Parathyroid adenoma (tissue), 2 donors: ENCODE measurements at regions not wholly inside any gene's neighbourhood (a gene's known extent, or its start where the extent isn't known, plus 50 kb on each side); places are given as distances from the start of the nearest gene placed in this dataset.
"Not testable (repeated sequence)": the region's sequence is repeated elsewhere in the genome, so short reads cannot be mapped to it uniquely, and the experiment has no call there.

Experiments
- H2AFZ ChIP-seq: fragments of 300-600 bp; sonication (generic); one replicate; pipeline ENCODE4 v1.7.0; 2017; ENCODE audit warnings: antibody characterized with exemption, mild to moderate bottlenecking
- H3K27ac ChIP-seq: fragments of 300-600 bp; sonication (generic); one replicate; pipeline ENCODE4 v1.7.0; 2017
- H3K27me3 ChIP-seq: fragments of 300-600 bp; sonication (generic); one replicate; pipeline ENCODE4 v1.7.0; 2017; ENCODE audit warnings: low read length; ENCODE audit not compliant: control insufficient read depth, insufficient read depth
- H3K36me3 ChIP-seq: fragments of 300-600 bp; sonication (generic); one replicate; pipeline ENCODE4 v1.7.0; 2017; ENCODE audit warnings: low read length; ENCODE audit not compliant: control insufficient read depth, insufficient read depth
- H3K4me1 ChIP-seq: fragments of 300-600 bp; sonication (generic); one replicate; pipeline ENCODE4 v1.7.0; 2017; ENCODE audit warnings: control low read depth
- H3K4me2 ChIP-seq: fragments of 300-600 bp; sonication (generic); one replicate; pipeline ENCODE4 v1.7.0; 2017; ENCODE audit warnings: low read length
- H3K4me3 ChIP-seq: fragments of 300-600 bp; sonication (generic); one replicate; pipeline ENCODE4 v1.7.0; 2017; ENCODE audit warnings: low read depth, low read length
- H3K79me2 ChIP-seq: fragments of 300-600 bp; sonication (generic); one replicate; pipeline ENCODE4 v1.7.0; 2017; ENCODE audit warnings: control low read depth
- H3K9ac ChIP-seq: fragments of 300-600 bp; sonication (generic); one replicate; pipeline ENCODE4 v1.7.0; 2017; ENCODE audit warnings: mild to moderate bottlenecking
- H3K9me3 ChIP-seq: fragments of 300-600 bp; sonication (generic); one replicate; pipeline ENCODE4 v1.7.0; 2017; ENCODE audit warnings: low read length; ENCODE audit not compliant: control insufficient read depth
- TF ChIP-seq, protein P1 (sequence below): fragments of 300-600 bp; sonication (generic); IDR thresholded peaks from one replicate; pipeline ENCODE4 v1.7.0; 2017; ENCODE audit warnings: antibody characterized with exemption, mild to moderate bottlenecking
- donor health status: primary hyperparathyroidism.

DNA sequence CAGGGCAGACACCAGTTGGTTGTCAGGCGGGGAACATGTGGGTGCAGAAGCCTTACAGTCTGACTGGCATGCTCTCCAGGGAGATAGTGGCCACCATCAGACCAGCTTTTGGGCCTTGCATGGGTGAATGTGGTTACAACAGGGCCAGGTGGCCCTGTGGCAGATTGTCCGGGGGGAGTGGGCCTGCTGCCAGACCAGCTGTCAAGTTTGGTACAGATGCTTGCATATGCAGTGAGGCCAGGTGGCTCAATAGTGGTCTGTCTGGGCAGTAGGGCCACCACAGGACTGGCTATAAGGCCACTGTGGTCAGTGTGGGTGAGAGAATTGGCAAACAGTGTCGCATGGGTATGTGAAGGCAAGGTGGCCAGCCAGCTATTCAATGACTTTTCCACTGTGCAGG is 148.7 kb downstream of the FAM174A start:
- Histone ChIP-seq H3K4me2 (no peak overlapping the region), H3K27me3 (no peaks in the 10 kb centered on the region), H3K9me3 (no peaks in the 10 kb centered on the region), H2AFZ (no peak overlapping the region), H3K27ac (no peak overlapping the region), H3K4me1 (no peaks in the 10 kb centered on the region), H3K36me3 (no peaks in the 10 kb centered on the region), H3K9ac (no peak overlapping the region), H3K79me2 (no peaks in the 10 kb centered on the region), H3K4me3 (no peak overlapping the region)
- TF ChIP-seq, protein P1, sequence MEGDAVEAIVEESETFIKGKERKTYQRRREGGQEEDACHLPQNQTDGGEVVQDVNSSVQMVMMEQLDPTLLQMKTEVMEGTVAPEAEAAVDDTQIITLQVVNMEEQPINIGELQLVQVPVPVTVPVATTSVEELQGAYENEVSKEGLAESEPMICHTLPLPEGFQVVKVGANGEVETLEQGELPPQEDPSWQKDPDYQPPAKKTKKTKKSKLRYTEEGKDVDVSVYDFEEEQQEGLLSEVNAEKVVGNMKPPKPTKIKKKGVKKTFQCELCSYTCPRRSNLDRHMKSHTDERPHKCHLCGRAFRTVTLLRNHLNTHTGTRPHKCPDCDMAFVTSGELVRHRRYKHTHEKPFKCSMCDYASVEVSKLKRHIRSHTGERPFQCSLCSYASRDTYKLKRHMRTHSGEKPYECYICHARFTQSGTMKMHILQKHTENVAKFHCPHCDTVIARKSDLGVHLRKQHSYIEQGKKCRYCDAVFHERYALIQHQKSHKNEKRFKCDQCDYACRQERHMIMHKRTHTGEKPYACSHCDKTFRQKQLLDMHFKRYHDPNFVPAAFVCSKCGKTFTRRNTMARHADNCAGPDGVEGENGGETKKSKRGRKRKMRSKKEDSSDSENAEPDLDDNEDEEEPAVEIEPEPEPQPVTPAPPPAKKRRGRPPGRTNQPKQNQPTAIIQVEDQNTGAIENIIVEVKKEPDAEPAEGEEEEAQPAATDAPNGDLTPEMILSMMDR, result no peak

DNA sequence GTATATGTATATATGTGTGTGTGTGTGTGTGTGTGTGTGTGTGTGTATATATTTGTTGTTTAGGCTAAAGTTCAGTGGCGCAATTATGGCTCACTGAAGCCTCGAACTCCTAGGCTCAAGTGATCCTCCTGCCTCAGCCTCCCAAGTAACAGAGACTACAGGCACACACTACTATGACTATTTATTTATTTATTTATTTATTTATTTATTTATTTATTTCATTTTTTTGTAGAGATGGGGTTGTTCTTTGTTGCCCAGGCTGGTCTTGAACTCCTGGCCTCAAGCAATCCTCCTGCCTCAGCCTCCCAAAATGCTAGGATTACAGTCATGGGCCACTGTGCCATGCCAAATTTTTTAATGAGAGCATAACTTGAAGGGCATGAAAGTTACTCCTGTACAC is 149.9 kb downstream of the FAM174A start:
- H3K4me2 ChIP-seq, H3K9ac ChIP-seq, H3K4me3 ChIP-seq, H3K27me3 ChIP-seq, H3K27ac ChIP-seq, H3K36me3 ChIP-seq, H3K9me3 ChIP-seq, H3K4me1 ChIP-seq, H3K79me2 ChIP-seq, H2AFZ ChIP-seq: not testable (repeated sequence)

DNA sequence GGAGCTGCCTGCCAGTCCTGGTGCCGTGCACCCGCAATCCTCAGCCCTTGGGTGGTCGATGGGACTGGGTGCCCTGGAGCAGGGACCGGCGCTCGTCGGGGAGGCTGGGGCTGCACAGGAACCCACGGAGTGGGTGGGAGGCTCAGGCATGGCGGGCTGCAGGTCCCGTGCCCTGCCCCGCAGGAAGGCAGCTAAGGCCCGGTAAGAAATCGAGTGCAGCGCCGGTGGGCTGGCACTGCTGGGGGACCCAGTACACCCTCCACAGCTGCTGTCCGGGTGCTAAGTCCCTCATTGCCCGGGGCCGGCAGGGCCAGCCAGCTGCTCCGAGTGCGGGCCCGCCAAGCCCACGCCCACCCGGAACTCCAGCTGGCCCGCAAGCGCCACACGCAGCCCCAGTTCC is 153.7 kb downstream of the FAM174A start:
- H2AFZ ChIP-seq, H3K9me3 ChIP-seq, H3K4me3 ChIP-seq, H3K4me1 ChIP-seq, H3K4me2 ChIP-seq, H3K79me2 ChIP-seq, H3K9ac ChIP-seq, H3K36me3 ChIP-seq, H3K27ac ChIP-seq, H3K27me3 ChIP-seq: not testable (repeated sequence)

DNA sequence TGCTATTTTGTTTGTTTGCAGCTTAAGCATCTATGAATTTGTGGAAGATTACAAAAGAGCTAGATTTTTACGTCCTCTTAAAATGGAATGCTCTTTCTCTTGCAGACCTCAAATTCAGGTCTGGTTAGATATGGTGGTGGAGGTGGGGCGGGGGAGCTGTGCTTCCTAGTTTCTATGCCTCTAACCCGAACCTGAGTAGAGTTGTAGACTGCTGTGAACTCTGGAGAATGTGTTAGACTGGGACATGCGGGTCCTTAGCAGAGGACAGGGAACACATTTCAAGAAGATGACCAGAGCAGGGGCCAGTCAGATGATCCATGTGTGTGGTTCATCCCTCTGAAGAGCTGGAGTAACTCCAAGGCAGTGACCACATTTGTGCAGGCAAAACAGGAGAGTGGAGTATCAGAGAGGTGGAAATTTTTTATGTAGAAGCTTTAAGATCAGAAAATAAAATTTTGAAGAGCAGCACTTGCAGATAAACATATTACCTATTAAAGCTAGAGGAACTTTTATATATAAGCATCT is 154.9 kb downstream of the FAM174A start:
- no peaks in the 10 kb centered on the region for H3K27me3 ChIP-seq
- H3K9me3 ChIP-seq, result no peaks in the 10 kb centered on the region
- no peak overlapping the region for H3K4me2 ChIP-seq
- no peak overlapping the region for H2AFZ ChIP-seq
- no peak overlapping the region for H3K9ac ChIP-seq
- no peaks in the 10 kb centered on the region for H3K4me1 ChIP-seq
- no peaks in the 10 kb centered on the region for H3K79me2 ChIP-seq
- no peaks in the 10 kb centered on the region for H3K36me3 ChIP-seq
- no peak overlapping the region for H3K27ac ChIP-seq
- no peak overlapping the region for H3K4me3 ChIP-seq
- TF ChIP-seq, protein P1, result no peak

DNA sequence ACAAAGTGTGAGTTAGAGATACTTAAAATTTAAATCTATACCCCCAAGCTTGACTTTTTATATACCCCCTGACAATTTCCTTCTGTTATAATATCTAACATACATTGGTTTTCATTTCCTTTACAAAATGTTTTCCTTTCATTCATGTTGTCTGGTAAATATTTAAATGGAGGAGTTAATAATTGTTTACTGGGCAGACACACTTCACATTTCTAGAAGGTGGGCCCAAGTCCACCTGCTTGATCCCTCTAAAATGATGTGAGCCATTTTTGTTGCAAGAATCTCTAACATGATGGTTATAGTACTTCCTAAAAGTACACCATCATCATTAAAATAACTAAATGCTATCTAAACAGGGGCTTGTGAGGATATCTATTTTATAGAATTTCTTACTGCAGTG is 155.9 kb downstream of the FAM174A start:
- H3K4me1 ChIP-seq, result no peaks in the 10 kb centered on the region
- H3K4me2 ChIP-seq, result no peak overlapping the region
- no peaks in the 10 kb centered on the region for H3K79me2 ChIP-seq
- H3K36me3 ChIP-seq, result no peaks in the 10 kb centered on the region
- H3K9ac ChIP-seq, result no peak overlapping the region
- TF ChIP-seq, protein P1, result no peak
- H3K27ac ChIP-seq, result no peak overlapping the region
- no peaks in the 10 kb centered on the region for H3K27me3 ChIP-seq
- no peak overlapping the region for H3K4me3 ChIP-seq
- H3K9me3 ChIP-seq, result no peaks in the 10 kb centered on the region
- no peak overlapping the region for H2AFZ ChIP-seq

DNA sequence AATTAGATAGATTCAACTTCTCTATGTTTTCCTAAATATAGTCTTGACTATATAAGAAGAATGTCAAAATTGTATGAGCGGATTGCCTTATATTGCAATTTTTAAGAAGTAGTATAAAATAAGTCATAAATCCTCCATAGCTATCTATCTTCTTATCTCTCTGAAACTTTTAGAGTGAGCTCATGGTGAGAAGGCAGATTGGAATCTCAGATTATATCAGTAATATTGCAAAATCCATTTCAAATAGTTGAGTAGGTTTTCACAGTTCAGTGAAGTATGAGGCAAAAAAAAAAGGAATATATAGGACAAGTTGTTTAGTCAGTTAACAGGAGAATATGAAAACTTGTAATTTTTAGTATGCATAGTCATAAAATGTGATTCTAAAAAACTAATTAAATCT is 156.4 kb downstream of the FAM174A start:
- TF ChIP-seq, protein P1, result no peak
- no peaks in the 10 kb centered on the region for H3K27me3 ChIP-seq
- no peak overlapping the region for H3K27ac ChIP-seq

More for the DNA sequence above, 156.4 kb downstream of the FAM174A start:
- Histone ChIP-seq H3K79me2 (no peaks in the 10 kb centered on the region), H3K9me3 (no peaks in the 10 kb centered on the region), H3K4me1 (no peaks in the 10 kb centered on the region), H3K9ac (no peak overlapping the region), H2AFZ (no peak overlapping the region), H3K4me2 (no peak overlapping the region), H3K36me3 (no peaks in the 10 kb centered on the region), H3K4me3 (no peak overlapping the region)
